LHCN-M2 (cell line): ENCODE measurements at regions not wholly inside any gene's neighbourhood (a gene's known extent, or its start where the extent isn't known, plus 50 kb on each side); places are given as distances from the start of the nearest gene placed in this dataset.
"Not testable (repeated sequence)": the region's sequence is repeated elsewhere in the genome, so short reads cannot be mapped to it uniquely, and the experiment has no call there.

Source experiments
- DNase-seq: peaks from one replicate; pipeline ENCODE4 v3.0.0-alpha.2; 2012; ENCODE audit warnings: low read depth

DNA sequence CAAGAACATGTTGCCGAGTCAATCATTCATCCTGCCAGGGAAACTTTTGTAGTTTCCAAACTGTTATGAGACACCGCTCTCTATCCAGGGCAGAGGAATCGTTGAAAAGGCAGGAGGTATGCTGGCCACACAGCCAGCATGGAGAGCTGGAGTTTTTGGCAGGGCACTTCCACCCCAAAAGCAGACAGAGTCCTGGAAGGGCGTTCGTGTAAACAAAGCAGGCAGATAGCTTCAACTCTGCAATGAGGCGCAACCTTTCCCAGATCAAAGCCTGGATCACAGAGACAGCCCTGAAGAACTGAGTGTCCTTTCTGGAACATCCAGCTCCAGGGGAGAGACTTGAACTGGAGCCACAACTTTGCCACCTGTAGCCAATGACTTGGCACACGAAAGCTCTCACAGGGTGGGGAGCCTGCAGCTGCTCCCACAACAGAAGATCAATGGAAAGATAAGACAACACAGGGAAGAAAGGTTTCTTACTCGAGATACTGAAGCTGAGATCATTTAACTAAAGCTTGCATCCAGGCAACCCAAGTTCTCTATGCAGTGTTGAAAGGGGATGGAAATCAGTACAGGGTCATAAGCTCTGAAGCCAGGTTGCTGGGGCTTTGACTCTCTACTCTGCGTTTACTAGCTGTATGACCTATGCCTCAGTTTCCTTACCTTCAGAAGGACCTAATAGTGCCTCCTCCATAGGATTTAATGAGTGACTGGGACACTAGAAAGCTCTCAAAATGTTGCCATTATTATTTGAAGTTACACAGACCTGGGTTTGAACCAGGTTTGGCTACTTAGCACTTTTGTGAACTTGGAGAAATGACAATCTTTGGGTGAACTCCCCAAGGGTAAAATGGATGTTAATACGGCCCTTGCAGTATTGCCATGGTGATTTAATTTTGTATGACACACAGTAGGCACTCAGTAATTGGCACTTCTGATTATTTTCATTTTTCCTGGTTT is 434.8 kb upstream of the NPVF start:
- DNase-seq = no peak

DNA sequence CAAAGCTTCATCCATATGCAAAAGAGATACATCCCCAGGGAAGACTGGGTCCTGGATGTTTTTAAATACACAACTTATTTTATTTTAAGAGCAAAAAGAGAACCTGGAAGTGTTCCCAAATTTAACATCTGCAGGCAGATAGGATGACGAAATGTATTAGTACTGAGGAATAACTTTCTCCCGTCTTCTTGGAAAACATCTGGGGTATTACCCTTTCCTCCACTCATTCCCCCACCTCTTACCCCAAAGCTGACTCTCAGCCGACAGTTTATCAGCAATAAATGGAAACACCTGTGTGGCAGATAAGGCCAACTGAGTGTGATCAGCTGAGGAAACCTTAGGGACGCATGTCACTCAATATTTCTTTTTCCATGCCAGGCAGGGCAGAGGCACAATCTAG is 435.6 kb upstream of the NPVF start:
- no peak for DNase-seq

DNA sequence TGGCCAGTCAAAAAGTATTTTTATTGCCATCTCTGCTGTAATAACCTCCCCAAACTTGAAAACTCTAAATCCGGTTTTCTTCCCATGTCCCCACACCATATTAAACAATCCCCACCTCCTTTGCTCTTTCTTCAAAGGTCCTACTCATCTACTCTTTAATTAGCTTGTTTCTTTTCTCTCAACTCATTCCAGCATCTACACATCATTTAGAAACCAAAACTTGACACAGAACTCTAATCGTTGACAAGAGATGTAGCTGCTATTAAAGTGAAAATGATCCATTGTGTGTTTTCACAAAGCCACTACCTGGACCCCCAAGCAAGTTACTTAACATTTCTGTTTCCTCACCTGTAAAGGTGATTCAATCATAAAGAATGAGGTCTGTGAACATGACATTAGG is 436.3 kb upstream of the NPVF start:
- DNase-seq = no peak

DNA sequence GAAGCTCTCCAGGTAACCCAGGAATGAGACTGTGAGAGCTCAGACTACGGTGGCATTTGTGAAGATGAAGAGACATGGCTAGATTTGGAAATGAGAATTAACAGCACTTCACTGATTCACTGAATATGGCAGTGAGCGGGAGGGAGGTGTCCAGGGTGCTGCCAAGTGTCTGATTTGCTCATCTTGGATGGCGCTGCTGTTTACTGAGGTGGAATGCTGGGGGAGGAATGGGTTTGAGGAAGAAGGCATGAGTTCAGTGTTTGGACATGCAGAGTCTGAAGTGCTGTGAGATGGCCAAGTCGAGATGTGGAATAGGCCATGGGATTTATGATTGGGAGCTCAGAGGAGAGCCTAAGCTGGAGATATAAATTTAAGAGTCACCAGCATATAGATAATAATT is 437.1 kb upstream of the NPVF start:
- DNase-seq = no peak

DNA sequence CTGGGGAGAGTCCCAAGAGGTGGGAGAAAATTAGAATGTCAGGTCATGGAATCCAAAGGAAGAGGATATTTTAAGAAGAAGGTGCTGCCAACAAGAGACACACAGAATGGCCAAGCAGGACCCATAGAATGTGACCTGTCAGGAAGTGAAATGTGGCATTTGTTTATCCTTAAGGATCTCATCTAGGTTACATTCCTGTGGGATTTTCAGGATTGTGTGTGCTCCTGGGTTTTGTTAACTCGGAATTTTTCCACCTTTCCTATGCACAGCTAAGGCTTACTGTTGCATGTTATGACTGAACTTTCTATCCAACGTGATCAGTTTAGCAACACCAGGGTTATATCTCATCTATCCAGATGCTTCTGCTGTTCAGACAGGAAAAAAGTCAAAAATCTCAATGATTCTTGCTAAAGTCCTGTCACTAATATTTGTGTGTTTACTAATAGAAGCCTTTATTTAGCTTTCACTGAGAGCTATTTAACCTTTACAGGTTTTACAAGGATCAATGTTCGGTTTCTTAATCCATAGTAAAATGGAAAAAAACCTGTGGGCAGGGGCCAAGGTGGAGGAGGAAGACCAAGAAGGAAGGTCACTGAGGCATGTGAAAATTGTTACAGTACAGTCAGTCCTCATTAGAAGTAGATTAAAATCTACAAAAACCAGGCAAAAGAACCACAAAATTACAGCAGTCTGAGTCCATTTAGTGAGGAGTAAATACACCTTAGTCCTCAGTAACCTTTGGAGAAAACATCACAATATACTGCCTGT is 437.8 kb upstream of the NPVF start:
- DNase-seq = no peak

DNA sequence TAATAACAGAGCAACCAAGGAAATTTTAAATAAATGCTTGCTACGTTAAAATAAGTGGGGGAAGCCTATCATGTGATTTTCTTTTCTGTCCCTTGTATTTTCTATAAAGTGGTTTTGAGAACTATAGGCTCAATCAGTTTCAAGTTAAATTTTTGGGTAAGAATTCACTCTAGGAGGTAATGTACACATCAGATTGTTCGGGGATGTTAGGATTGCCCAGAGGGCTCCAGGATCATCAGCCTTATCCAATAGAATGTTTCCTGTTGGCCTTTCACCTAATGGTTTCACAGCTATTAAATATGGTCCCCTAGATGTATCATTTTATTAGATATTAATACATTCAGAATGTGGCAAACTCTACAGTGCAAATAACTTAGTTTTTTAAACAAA is 438.4 kb upstream of the NPVF start:
- no peak for DNase-seq

DNA sequence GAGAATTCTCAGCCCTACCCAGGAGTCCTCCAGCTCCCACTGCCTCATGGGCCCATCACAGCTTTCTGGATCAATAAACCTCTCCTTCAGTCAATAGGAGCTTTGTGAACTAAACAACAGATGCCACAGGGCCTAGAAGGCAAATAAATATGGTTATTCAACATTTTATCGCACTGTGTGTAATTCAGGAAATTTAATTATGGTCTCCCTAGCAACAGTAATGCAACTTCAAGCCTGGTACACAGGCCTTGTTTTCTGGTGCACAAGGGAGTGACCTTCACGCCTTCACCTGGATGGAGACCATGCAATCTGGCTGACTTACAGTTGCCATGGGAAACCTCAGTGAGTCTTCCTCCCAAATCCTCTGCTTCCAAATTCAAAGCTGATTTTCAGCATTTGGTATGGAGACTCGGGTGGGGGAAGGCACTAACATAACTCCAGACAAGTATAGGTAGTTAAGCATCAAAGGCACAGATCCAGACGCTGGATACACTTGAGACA is 441.0 kb upstream of the NPVF start:
- DNase-seq = no peak

DNA sequence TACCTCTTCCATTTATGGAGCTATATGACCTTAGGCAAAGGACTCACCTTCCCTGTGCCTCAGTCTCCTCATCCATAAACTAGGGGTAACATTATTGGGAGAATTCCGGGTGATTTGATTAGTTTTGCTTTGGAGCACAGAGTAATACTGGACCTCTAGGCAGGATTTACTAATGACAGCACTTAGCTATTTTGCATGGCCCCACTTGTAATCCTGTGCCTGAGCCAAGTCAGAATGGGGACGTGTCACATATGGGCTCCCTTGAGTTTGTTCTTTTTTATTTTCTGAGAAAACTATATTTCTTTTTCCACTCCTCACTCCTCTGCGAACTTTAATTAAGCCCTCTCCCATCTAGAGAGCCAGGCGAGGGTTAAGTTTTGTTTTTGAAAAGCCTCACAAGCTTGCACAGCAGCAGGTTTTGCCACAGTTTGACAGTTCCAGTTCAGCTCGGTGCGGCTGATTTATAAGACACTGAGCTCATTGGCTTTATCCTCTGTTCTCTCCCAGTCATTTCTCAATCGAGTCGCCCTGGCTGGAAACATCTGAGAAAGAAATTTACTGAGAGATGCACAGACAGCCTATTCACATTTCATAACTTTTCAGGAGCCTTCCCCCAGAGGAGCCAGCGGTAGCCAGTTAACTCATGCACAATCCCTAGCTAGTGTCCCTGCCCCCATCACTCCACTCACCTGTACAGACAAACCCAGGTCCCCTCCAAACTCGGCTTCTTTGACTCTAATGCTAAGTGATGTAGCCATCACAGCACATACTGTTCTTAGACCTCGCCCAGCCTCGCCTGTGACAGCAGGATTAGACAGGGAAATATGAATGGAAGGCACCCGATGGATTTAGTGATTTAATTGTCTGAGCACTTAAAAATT is 441.9 kb upstream of the NPVF start:
- DNase-seq = no peak

DNA sequence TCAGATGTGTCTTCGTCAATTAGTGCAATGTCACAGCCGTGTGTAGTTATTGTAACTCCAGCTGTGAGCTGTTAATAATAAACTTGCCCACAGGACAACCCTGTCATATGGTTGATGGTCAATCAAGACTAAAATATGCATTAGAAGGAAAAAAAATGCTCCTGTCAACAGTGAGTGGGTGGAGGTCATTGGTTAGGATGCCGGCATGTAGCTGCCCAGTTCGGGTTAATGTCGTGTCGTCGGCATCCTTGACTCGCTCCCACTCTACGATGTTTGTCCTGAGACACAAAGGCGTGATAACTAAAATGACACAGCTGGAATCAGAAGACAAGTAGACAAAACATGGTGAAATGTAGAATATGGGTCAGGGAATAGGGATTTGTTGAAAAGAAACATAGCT is 442.8 kb upstream of the NPVF start:
- DNase-seq = no peak

DNA sequence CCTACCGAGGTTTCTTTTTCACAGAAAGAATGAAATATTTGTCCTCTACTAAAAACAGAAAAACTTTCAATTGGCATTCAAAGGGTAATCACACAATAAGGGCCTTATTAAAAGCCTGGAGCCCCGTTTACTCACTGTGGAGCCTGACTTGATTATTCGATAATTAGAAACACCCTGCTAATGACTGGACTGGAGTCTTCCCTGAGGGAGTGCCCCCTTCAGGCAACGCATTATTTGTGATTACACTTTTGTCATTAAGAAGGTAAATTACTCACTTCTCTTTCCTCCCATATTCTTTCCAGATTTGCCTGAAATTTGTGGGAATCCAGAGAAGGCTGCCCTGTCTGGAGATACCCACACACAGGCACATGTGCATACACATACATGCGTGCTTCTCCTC is 444.2 kb upstream of the NPVF start:
- no peak for DNase-seq

DNA sequence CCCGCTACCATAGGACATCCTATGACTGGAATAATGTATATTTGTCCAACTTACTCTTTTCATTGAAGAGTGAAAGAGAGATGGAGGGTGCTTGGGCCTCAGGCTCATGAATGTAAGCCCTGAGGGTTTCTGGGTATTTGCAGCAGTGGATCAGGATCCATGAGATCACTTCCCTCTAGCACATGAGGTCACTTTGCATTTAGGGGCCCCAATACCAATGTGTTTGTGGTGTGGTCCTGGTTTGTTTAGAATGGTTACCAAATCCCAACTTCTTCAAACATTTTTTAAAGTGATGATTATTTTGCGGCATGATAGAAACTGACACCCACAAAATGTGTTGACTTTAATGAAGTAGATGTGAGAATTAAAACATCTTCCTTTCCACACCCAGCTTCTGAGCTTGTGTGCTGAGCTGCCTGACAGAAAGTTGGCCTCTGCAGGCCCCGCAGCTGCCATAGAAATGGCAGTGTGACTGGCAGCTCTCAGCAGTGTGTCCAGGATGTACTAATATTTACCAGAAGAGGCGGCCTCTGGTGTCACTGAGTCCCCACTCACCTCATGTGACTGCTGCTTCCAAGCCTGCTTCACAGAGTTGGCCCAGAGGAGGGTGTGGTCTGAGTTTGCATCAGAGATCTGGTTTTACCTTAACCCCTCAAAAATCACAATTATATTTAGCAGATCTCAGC is 447.6 kb upstream of the NPVF start:
- DNase-seq = no peak

DNA sequence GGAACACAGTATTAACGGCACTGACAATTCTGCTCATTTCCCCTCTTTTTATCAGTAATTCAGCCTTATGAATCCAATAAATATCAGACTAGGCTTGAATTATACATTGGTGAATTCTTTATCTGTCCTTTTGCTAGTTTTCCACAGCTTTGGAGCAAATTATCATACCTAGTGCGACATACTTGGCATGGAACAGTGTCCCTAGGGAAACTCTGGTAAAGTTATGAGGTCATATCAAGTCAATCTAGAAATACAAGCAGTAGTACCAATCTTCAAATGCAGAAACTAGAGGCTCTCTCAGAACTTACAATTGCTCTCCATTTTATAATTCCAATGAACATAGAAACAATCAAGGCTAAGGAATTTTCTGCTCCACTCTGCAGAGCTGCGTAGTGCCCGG is 449.3 kb upstream of the NPVF start:
- no peak for DNase-seq

DNA sequence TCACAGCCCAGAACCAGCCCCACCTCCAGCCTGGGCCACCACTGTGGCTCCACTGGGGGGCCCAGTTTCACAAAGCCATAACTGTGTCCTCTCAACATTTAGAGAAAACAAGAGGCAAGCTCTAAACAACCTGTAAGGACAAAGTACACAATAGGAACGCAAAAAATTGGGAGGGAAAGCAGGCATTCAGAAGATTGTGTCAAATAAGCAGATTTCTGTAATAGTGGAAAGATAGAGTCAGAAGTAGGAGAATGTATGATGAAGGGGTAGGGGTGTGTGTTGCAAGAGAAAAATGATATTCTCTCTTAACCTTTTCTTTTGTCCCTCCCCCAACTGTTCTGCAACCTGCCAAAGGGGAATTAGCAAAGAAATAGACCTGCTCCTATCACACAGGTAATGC is 449.9 kb upstream of the NPVF start:
- no peak for DNase-seq

DNA sequence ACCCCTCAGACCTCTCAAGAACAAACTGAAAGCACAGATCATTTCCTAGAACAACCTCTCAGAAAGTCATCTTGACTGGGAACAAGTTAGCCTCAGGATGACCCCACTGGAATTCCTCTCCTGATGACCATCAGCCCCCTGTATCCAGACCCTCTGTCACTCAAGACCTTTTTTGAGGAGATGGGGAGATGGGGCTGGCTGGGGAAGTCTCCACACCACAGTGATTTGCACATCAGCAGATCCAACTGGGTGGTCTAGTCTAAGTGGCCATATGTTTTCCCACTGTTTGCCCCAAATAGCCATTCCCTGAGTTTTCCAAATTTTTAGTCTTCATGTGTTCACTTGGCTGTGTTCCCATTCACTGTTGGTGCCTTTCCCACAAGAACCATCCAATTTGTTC is 452.4 kb upstream of the NPVF start:
- no peak for DNase-seq

DNA sequence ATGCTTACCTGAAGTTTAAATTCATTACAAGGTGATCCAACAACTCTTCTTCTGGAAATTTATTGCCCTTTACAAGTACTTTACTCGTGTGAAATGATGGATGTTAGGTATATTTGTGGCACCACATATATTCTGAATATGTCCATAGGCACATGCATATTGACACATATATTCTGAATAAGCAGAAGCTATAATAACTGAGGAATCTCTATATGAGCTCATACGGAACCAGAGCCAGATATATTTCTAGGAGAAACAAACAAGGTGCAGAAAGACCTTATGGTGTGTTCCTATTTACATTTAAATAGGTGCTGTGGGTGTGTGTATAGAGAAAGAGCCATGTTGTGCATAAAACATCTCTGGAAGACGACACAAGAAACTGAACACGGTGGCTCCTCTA is 456.1 kb upstream of the NPVF start:
- no peak for DNase-seq

DNA sequence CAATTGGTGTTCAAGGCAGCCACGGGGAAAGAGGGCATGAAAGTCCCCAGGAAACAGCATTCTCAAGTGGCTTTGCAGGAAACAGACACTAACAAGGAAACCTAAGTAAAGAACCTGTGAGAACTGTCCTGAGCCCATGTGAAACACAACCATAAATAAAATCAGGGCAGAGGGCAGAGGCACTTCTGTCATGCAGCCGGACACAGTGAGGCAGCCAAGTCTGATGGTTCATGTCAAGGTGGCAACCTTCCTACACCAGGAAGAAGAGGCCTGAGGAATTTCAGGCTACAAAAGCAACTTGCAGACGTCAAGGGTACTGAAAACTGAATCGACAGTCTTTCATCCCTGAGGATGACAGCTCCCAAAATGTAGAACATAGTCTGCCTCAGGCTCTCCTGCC is 458.2 kb upstream of the NPVF start:
- no peak for DNase-seq

DNA sequence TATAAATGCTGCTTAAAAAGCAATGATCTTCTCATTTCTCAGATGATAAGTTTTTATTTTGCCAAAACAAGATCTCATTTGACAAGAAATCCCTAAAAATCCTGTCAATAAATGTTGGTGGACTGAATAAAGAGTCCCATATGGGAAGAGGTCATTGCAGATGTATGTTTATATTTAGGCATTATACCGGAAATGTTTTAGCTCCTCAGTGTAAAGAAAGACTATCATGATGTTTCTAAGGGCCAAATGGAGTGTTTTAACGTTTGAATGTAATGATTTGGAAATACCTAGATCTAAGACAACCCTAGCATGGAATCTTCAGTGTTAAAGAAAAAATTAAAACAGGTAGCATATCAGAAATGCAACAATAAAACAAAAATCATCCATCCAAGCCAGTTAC is 457.8 kb upstream of the NFE2L3 start:
- DNase-seq = no peak

DNA sequence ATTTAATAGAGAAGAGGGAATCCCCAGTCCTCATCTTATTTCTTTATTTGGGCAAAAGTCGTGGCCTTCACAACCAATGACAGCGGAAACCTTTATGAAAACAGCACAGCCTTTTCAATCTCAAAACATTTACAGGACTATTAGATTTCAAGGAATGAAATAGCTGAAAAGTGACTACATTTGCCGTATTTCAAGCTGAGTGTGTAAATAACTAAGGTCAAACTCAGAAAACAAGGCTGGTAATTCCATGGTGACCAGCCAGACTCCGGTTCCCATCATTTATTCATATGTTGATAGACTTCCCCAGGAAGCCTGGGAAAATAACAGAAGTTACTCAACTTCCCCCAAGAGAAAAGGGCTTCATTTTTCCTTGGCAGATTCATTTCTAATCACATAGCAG is 457.3 kb upstream of the NFE2L3 start:
- DNase-seq = no peak

DNA sequence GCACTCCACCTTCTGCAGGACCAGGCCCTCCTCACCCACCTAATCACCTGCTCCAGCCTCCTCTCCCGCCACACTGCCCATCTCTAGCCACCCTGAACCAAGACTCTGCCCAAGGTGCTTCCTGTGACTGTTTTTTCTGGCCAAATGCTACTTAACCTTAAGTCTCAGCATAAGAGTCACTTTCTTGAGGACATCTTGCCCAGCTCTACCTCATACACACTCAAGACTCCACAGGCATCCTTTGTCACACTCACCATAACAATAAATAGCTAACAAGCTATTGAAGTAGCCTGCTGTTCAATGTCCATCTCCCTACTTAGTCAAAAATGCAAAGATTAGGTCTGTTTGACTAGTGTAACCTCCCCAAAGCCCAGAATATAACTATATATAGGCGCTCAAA is 455.4 kb upstream of the NFE2L3 start:
- DNase-seq = no peak

DNA sequence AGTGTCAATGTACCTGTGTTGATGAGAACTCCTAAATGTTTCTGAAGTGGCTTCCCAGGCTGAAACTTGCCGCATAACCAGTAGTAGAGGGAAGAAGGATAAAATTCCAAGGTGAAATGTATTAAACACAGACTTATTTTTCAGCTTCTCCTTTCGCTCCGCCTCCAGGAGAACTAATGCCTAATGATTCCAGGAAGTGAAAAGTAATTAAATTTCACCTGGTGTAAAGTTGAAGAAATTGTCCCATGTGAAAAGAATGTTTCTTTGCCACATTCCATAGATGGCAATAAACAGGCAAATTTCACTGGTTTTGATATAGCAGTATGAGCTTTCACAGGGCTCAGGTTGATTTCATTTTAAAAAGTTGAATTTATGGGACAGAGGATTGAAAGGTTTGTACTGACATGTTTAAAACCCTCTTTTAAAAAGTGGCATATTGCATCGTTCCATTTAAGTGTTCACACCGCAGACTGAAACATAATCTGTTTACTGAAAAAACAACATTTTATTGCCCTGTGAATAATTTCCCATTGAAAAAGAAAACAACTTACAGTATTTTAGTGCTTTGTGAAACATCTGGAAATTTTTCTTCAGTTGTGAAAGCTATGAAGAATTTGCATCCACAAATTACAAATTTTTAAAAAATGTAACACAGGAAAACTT is 453.4 kb upstream of the NFE2L3 start:
- peak; percentile 3 for DNase-seq

DNA sequence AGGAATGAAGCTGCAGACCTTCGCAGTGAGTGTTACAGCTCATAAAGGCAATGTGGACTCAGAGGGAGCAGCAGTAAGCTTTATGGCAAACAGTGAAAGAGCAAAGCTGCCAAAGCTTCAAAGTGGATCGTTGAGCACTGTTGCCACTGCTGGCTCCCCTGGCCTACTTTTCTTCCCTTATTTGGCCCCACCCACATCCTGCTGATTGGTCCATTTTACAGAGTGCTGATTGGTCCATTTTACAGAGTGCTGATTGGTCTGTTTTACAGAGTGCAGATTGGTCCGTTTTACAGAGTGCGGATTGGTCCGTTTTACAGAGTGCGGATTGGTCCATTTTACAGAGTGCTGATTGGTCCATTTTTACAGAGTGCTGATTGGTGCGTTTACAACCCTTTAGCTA is 451.9 kb upstream of the NFE2L3 start:
- DNase-seq = not testable (repeated sequence)
